Esophagus squamous epithelium (tissue), 4 donors: ENCODE measurements at regions not wholly inside any gene's neighbourhood (a gene's known extent, or its start where the extent isn't known, plus 50 kb on each side); places are given as distances from the start of the nearest gene placed in this dataset.

ENCODE experiments used
- POLR2A ChIP-seq, 4 donors: fragments of 450-650 bp; IDR thresholded peaks; one replicate each; pipeline ENCODE4 v1.6.1; 2017; ENCODE audit warnings: antibody characterized with exemption in 4 of 4, mild to moderate bottlenecking in 4 of 4, moderate library complexity in 3 of 4
- TF ChIP-seq, protein P1 (sequence below), 6 experiments: fragments of 450-650 bp in 4 of 6; fragments of 200-600 bp in 2 of 6; sonication (generic) in 2 of 6; IDR thresholded peaks; one replicate each; pipeline ENCODE4 v1.5.1; 2016 to 2019; ENCODE audit warnings: antibody characterized with exemption in 6 of 6, mild to moderate bottlenecking in 4 of 6, moderate library complexity in 4 of 6

DNA sequence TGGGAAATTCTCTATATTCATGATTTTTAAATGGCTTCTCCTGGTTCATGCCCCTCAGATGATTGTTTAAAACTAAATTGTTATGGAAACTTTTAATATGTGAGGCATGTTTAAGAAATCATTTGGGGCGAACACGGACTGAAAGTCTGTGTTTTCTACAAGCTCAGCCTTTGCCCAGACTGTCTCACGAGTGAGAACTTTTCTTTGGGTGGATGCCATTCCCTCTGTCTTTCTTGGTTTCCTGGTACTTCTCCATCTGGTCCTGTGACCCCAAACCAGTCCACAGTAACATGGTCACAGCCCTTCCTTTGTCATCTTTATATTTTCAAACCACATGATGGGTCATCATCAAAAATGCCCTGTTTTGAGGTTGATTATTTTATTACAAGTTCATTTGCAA lies 186.6 kb upstream of the GNPDA2 start:
- TF ChIP-seq, protein P1, sequence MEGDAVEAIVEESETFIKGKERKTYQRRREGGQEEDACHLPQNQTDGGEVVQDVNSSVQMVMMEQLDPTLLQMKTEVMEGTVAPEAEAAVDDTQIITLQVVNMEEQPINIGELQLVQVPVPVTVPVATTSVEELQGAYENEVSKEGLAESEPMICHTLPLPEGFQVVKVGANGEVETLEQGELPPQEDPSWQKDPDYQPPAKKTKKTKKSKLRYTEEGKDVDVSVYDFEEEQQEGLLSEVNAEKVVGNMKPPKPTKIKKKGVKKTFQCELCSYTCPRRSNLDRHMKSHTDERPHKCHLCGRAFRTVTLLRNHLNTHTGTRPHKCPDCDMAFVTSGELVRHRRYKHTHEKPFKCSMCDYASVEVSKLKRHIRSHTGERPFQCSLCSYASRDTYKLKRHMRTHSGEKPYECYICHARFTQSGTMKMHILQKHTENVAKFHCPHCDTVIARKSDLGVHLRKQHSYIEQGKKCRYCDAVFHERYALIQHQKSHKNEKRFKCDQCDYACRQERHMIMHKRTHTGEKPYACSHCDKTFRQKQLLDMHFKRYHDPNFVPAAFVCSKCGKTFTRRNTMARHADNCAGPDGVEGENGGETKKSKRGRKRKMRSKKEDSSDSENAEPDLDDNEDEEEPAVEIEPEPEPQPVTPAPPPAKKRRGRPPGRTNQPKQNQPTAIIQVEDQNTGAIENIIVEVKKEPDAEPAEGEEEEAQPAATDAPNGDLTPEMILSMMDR (IDR thresholded peaks at IDR 0.05): no peak
- no peak for TF ChIP-seq POLR2A (IDR thresholded peaks at IDR 0.05)
